ENCODE measurements at regions not wholly inside any gene's neighbourhood (a gene's known extent, or its start where the extent isn't known, plus 50 kb on each side); places are given as distances from the start of the nearest gene placed in this dataset.

DNA sequence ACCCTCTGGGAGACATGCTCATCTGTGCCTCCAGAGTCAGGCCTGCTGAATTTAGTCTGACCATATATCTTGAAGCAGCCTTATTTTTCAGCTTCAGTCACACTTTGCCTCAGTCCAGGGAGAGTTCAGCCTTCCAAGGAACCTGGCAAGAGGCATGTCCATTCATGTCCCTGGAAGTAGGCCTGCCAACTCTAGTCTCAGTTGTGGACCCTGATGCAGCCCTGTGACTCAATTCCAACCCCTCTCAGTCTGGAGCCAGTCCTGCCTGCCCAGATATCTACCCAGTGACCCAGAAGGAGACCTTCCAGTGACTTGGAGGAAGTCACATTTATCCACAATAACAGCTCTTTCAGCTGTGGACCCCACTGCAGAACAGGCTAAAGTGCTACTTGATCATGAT is 566.6 kb downstream of the TMEM135 start:
- ChIA-PET CTCF (no interaction called here), RAD21 (ENCODE audit: low non-redundant PET in 1 of 2, low total read pairs in 2 of 2, uncharacterized antibody in 2 of 2, unreplicated experiment in 2 of 2) (no interaction called here), POLR2A (no interaction called here)
- ATAC-seq (no peak), DNase-seq (ENCODE audit: low read depth, low spot score) (no peak)
- H3K9ac ChIP-seq (ENCODE audit: low read length), result no peak overlapping the region
- no peaks in the 10 kb centered on the region for H3K79me2 ChIP-seq (ENCODE audit: insufficient read depth, low read length)
- H2AFZ ChIP-seq (ENCODE audit: low read depth, low read length, poor library complexity, severe bottlenecking), result no peak overlapping the region
- intact Hi-C loops (cut with micrococcal nuclease), result no loop called here
- no peaks in the 10 kb centered on the region for H3K4me1 ChIP-seq (ENCODE audit: control insufficient read depth in 1 of 2, insufficient read depth in 2 of 2, low read length in 2 of 2)
- no peak for TF ChIP-seq CBX3 (IDR thresholded peaks at IDR 0.05; ENCODE audit: low read depth)
- no peak for TF ChIP-seq JUND (IDR thresholded peaks at IDR 0.05)
- BruUV-seq (replicated peaks), result no TSS peak
- no peak overlapping the region for H3K27ac ChIP-seq (ENCODE audit: low read depth, low read length)
- H3K36me3 ChIP-seq (ENCODE audit: control insufficient read depth in 1 of 2, insufficient read depth in 2 of 2, low read length in 2 of 2), result no peaks in the 10 kb centered on the region
- no peak overlapping the region for H3K4me3 ChIP-seq (replicated peaks in 1 of 2; ENCODE audit: low read depth in 1 of 2, low read length in 2 of 2)
- H3K4me2 ChIP-seq (ENCODE audit: low read length), result no peak overlapping the region
- no peaks in the 10 kb centered on the region for H3K9me2 ChIP-seq (ENCODE audit: insufficient read depth)
- H3K27me3 ChIP-seq (ENCODE audit: insufficient read depth, low read length), result no peaks in the 10 kb centered on the region
- H4K20me1 ChIP-seq (ENCODE audit: insufficient read depth), result no peaks in the 10 kb centered on the region
- H3K9me3 ChIP-seq (ENCODE audit: control insufficient read depth in 1 of 2, insufficient read depth in 1 of 2, low read depth in 1 of 2, low read length in 2 of 2), result no peaks in the 10 kb centered on the region

DNA sequence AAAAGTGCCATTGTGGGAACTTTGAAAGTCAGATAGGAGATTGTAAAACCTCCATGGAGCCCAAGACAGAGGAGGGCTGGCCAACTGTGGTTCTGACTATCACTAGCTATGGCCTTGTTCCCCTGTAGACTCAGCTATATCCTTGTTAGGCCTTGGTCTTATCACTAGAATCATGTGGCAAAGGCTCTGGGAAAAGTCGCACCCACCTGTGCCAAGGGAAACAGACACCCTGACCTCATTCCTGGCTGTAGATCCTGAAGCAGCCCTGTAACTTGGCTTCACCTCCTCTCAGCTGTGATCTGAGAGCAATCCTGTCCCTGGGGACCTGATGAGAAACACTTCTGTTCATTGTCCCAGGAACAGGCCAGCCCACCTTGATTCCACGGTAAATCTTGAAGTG is 566.2 kb downstream of the TMEM135 start:
- H3K27ac ChIP-seq (ENCODE audit: low read depth, low read length), result no peak overlapping the region

DNA sequence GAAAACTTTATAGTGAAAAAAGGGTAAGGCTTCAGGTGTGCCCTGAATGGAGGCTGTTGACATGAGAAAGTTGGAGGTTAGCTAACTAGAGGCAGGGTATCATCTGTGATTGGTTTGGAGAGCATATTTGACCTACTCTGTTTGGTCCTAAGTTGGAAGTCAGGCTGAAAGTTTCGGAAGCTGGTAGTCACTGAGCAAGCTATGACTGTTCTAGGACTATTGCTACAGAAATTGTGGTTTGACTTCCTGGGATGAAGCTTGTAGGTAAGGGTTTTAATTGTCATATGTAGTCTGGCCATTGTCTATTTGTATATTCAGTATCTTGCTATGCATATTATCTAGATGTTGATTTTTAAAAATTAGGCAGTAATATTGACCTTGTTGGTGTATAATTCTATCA is 565.0 kb downstream of the TMEM135 start:
- Histone ChIP-seq H3K9ac (ENCODE audit: low read length) (no peak overlapping the region), H2AFZ (ENCODE audit: low read depth, low read length, poor library complexity, severe bottlenecking) (no peak overlapping the region), H3K9me2 (ENCODE audit: insufficient read depth) (no peaks in the 10 kb centered on the region), H3K9me3 (ENCODE audit: control insufficient read depth in 1 of 2, insufficient read depth in 1 of 2, low read depth in 1 of 2, low read length in 2 of 2) (no peaks in the 10 kb centered on the region), H4K20me1 (ENCODE audit: insufficient read depth) (no peaks in the 10 kb centered on the region), H3K27me3 (ENCODE audit: insufficient read depth, low read length) (no peaks in the 10 kb centered on the region), H3K79me2 (ENCODE audit: insufficient read depth, low read length) (no peaks in the 10 kb centered on the region), H3K4me1 (ENCODE audit: control insufficient read depth in 1 of 2, insufficient read depth in 2 of 2, low read length in 2 of 2) (no peaks in the 10 kb centered on the region), H3K4me2 (ENCODE audit: low read length) (no peak overlapping the region), H3K27ac (ENCODE audit: low read depth, low read length) (no peak overlapping the region), H3K4me3 (replicated peaks in 1 of 2; ENCODE audit: low read depth in 1 of 2, low read length in 2 of 2) (no peak overlapping the region), H3K36me3 (ENCODE audit: control insufficient read depth in 1 of 2, insufficient read depth in 2 of 2, low read length in 2 of 2) (no peaks in the 10 kb centered on the region)
- no TSS peak for BruUV-seq (replicated peaks)
- RAD21 ChIA-PET (ENCODE audit: low non-redundant PET in 1 of 2, low total read pairs in 2 of 2, uncharacterized antibody in 2 of 2, unreplicated experiment in 2 of 2), result no interaction called here
- CTCF ChIA-PET, result no interaction called here
- intact Hi-C loops (cut with micrococcal nuclease), result no loop called here
- POLR2A ChIA-PET, result no interaction called here
- ATAC-seq (no peak), DNase-seq (ENCODE audit: low read depth, low spot score) (no peak)
- TF ChIP-seq SRF (IDR thresholded peaks at IDR 0.05; ENCODE audit: low read depth) (no peak), ZFX (IDR thresholded peaks at IDR 0.05) (no peak), EGR1 (IDR thresholded peaks at IDR 0.05; ENCODE audit: low read depth) (no peak), RAD21 (IDR thresholded peaks at IDR 0.05; ENCODE audit: low read depth) (no peak), YY1 (IDR thresholded peaks at IDR 0.05; ENCODE audit: extremely low read depth, insufficient replicate concordance, low read depth, low read length) (no peak), POLR2A (IDR thresholded peaks at IDR 0.05; ENCODE audit: borderline replicate concordance, extremely low read depth, insufficient read depth, insufficient read length) (no peak), TCF7L2 (IDR thresholded peaks at IDR 0.05; ENCODE audit: borderline replicate concordance, extremely low read depth, insufficient read depth, insufficient read length) (no peak), SIN3A (IDR thresholded peaks at IDR 0.05; ENCODE audit: low read depth) (no peak)
- TF ChIP-seq, protein P1, sequence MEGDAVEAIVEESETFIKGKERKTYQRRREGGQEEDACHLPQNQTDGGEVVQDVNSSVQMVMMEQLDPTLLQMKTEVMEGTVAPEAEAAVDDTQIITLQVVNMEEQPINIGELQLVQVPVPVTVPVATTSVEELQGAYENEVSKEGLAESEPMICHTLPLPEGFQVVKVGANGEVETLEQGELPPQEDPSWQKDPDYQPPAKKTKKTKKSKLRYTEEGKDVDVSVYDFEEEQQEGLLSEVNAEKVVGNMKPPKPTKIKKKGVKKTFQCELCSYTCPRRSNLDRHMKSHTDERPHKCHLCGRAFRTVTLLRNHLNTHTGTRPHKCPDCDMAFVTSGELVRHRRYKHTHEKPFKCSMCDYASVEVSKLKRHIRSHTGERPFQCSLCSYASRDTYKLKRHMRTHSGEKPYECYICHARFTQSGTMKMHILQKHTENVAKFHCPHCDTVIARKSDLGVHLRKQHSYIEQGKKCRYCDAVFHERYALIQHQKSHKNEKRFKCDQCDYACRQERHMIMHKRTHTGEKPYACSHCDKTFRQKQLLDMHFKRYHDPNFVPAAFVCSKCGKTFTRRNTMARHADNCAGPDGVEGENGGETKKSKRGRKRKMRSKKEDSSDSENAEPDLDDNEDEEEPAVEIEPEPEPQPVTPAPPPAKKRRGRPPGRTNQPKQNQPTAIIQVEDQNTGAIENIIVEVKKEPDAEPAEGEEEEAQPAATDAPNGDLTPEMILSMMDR (IDR thresholded peaks at IDR 0.05 in 2 of 3, conservative IDR thresholded peaks at IDR 0.05 in 1 of 3; ENCODE audit: borderline replicate concordance in 1 of 3, insufficient read depth in 1 of 3, low read depth in 2 of 3, low read length in 2 of 3), result no peak
- TF ChIP-seq, protein P2, sequence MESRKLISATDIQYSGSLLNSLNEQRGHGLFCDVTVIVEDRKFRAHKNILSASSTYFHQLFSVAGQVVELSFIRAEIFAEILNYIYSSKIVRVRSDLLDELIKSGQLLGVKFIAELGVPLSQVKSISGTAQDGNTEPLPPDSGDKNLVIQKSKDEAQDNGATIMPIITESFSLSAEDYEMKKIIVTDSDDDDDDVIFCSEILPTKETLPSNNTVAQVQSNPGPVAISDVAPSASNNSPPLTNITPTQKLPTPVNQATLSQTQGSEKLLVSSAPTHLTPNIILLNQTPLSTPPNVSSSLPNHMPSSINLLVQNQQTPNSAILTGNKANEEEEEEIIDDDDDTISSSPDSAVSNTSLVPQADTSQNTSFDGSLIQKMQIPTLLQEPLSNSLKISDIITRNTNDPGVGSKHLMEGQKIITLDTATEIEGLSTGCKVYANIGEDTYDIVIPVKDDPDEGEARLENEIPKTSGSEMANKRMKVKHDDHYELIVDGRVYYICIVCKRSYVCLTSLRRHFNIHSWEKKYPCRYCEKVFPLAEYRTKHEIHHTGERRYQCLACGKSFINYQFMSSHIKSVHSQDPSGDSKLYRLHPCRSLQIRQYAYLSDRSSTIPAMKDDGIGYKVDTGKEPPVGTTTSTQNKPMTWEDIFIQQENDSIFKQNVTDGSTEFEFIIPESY (IDR thresholded peaks at IDR 0.05; ENCODE audit: extremely low read depth, insufficient replicate concordance, low read length), result no peak

More for the DNA sequence above, 566.2 kb downstream of the TMEM135 start:
- no peaks in the 10 kb centered on the region for H3K4me1 ChIP-seq (ENCODE audit: control insufficient read depth in 1 of 2, insufficient read depth in 2 of 2, low read length in 2 of 2)
- H3K36me3 ChIP-seq (ENCODE audit: control insufficient read depth in 1 of 2, insufficient read depth in 2 of 2, low read length in 2 of 2), result no peaks in the 10 kb centered on the region
- intact Hi-C loops (cut with micrococcal nuclease), result no loop called here
- ATAC-seq (no peak), DNase-seq (ENCODE audit: low read depth, low spot score) (no peak)
- no peaks in the 10 kb centered on the region for H4K20me1 ChIP-seq (ENCODE audit: insufficient read depth)
- no peak overlapping the region for H2AFZ ChIP-seq (ENCODE audit: low read depth, low read length, poor library complexity, severe bottlenecking)
- no peaks in the 10 kb centered on the region for H3K9me2 ChIP-seq (ENCODE audit: insufficient read depth)
- H3K4me3 ChIP-seq (replicated peaks in 1 of 2; ENCODE audit: low read depth in 1 of 2, low read length in 2 of 2), result no peak overlapping the region
- H3K9ac ChIP-seq (ENCODE audit: low read length), result no peak overlapping the region
- H3K79me2 ChIP-seq (ENCODE audit: insufficient read depth, low read length), result no peaks in the 10 kb centered on the region
- ChIA-PET POLR2A (no interaction called here), CTCF (no interaction called here), RAD21 (ENCODE audit: low non-redundant PET in 1 of 2, low total read pairs in 2 of 2, uncharacterized antibody in 2 of 2, unreplicated experiment in 2 of 2) (no interaction called here)
- BruUV-seq (replicated peaks), result no TSS peak
- TF ChIP-seq SRF (IDR thresholded peaks at IDR 0.05; ENCODE audit: low read depth), result no peak
- no peaks in the 10 kb centered on the region for H3K9me3 ChIP-seq (ENCODE audit: control insufficient read depth in 1 of 2, insufficient read depth in 1 of 2, low read depth in 1 of 2, low read length in 2 of 2)
- no peaks in the 10 kb centered on the region for H3K27me3 ChIP-seq (ENCODE audit: insufficient read depth, low read length)
- H3K4me2 ChIP-seq (ENCODE audit: low read length), result no peak overlapping the region

All from HCT116 (cell line).